Gastroesophageal sphincter (tissue), 3 donors: ENCODE measurements at regions not wholly inside any gene's neighbourhood (a gene's known extent, or its start where the extent isn't known, plus 50 kb on each side); places are given as distances from the start of the nearest gene placed in this dataset.

Experiments
- CTCF ChIP-seq, 4 experiments: fragments of 200-600 bp in 2 of 4; fragments of 450-650 bp in 2 of 4; sonication (generic) in 1 of 4; IDR thresholded peaks; one replicate each; pipeline ENCODE4 v1.5.1; 2017 to 2019; ENCODE audit warnings: antibody characterized with exemption in 4 of 4, mild to moderate bottlenecking in 2 of 4, moderate library complexity in 2 of 4
- POLR2A ChIP-seq, 2 donors: fragments of 450-650 bp; IDR thresholded peaks; one replicate each; pipeline ENCODE4 v1.6.1; 2017; ENCODE audit warnings: antibody characterized with exemption in 2 of 2, mild to moderate bottlenecking in 2 of 2, moderate library complexity in 1 of 2
- POLR2AphosphoS5 ChIP-seq: sonication (generic); formaldehyde crosslinking; IDR thresholded peaks from one replicate; pipeline ENCODE4 v1.6.1; 2017; ENCODE audit warnings: antibody characterized with exemption

- TF ChIP-seq POLR2A (IDR thresholded peaks at IDR 0.05) = no peak
- no peak for TF ChIP-seq CTCF (IDR thresholded peaks at IDR 0.05)
- TF ChIP-seq POLR2AphosphoS5 = no peak
Observed at GRCh38 chr13:102517959-102518358, 78.8 kb upstream of the TPP2 start.
